DOHH2 (cell line): ENCODE measurements at regions not wholly inside any gene's neighbourhood (a gene's known extent, or its start where the extent isn't known, plus 50 kb on each side); places are given as distances from the start of the nearest gene placed in this dataset.

Experiments used
- H3F3A ChIP-seq: fragments of 200-600 bp; sonication (generic), shearing (Covaris generic); 2 replicates; pipeline ENCODE4 v1.6.0; 2016; ENCODE audit warnings: antibody characterized with exemption, mild to moderate bottlenecking; ENCODE audit not compliant: control insufficient read depth, insufficient read depth
- H3K27ac ChIP-seq: fragments of 200-600 bp; sonication (generic); 2 replicates; pipeline ENCODE4 v1.5.1; 2014; ENCODE audit warnings: low read depth, mild to moderate bottlenecking, low read length, moderate library complexity
- H3K27me3 ChIP-seq: fragments of 200-600 bp; sonication (generic); 2 replicates; pipeline ENCODE4 v1.6.1; 2014; ENCODE audit warnings: mild to moderate bottlenecking, low read length, mixed read lengths; ENCODE audit not compliant: control insufficient read depth
- H3K36me3 ChIP-seq: fragments of 200-600 bp; sonication (generic); 2 replicates; pipeline ENCODE4 v1.6.1; 2014; ENCODE audit warnings: mild to moderate bottlenecking, low read length, moderate library complexity, mixed read lengths; ENCODE audit not compliant: control insufficient read depth
- H3K4me1 ChIP-seq: fragments of 200-600 bp; sonication (generic); 2 replicates; pipeline ENCODE4 v1.6.1; 2014; ENCODE audit warnings: mild to moderate bottlenecking, low read length, mixed read lengths; ENCODE audit not compliant: control insufficient read depth
- H3K4me2 ChIP-seq: fragments of 200-600 bp; sonication (generic); 2 replicates; pipeline ENCODE4 v1.6.0; 2014; ENCODE audit warnings: mild to moderate bottlenecking, low read length, moderate library complexity
- H3K4me3 ChIP-seq: fragments of 200-600 bp; sonication (generic); 2 replicates; pipeline ENCODE4 v1.5.1; 2014; ENCODE audit warnings: mild to moderate bottlenecking, low read length, mixed read lengths
- H3K79me2 ChIP-seq: fragments of 200-600 bp; sonication (generic); 2 replicates; pipeline ENCODE4 v1.6.1; 2014; ENCODE audit warnings: mild to moderate bottlenecking, low read length, mixed read lengths; ENCODE audit not compliant: control insufficient read depth
- H3K9me2 ChIP-seq: fragments of 200-600 bp; sonication (generic); replicated peaks from 2 replicates; pipeline ENCODE4 v1.6.1; 2014; ENCODE audit warnings: mild to moderate bottlenecking, low read length, mixed read lengths; ENCODE audit not compliant: control insufficient read depth
- H3K9me3 ChIP-seq: fragments of 200-600 bp; sonication (generic); 2 replicates; pipeline ENCODE4 v1.6.1; 2014; ENCODE audit warnings: antibody characterized with exemption, low read length, mixed read lengths; ENCODE audit not compliant: control insufficient read depth, insufficient read depth
- H4K20me1 ChIP-seq: fragments of 200-600 bp; sonication (generic); 2 replicates; pipeline ENCODE4 v1.6.0; 2014; ENCODE audit warnings: low read depth, mild to moderate bottlenecking, antibody characterized with exemption, low read length, moderate library complexity; ENCODE audit not compliant: control insufficient read depth, insufficient read depth
- CTCF ChIP-seq: fragments of 200-600 bp; sonication (generic); IDR thresholded peaks from one replicate; pipeline ENCODE4 v1.5.1; 2014; ENCODE audit warnings: antibody characterized with exemption, mild to moderate bottlenecking, low read depth, low read length; ENCODE audit not compliant: poor library complexity, severe bottlenecking
- EZH2phosphoT487 ChIP-seq: fragments of 200-600 bp; sonication (generic); IDR thresholded peaks from 2 replicates; pipeline ENCODE4 v1.6.1; 2017; ENCODE audit warnings: borderline replicate concordance, mild to moderate bottlenecking, antibody characterized with exemption, low read length, moderate library complexity, mixed read lengths

GRCh38 chr1:70778934-70779333 lies 268.7 kb downstream of the PTGER3 start:
- H3K79me2 ChIP-seq = no peaks in the 10 kb centered on the region
- H3F3A ChIP-seq = no peaks in the 10 kb centered on the region
- TF ChIP-seq CTCF (no peak), EZH2phosphoT487 (no peak)
- no peaks in the 10 kb centered on the region for H3K4me1 ChIP-seq
- H3K4me3 ChIP-seq = no peak overlapping the region
- H3K27me3 ChIP-seq = no peaks in the 10 kb centered on the region
- no peak overlapping the region for H3K4me2 ChIP-seq
- no peaks in the 10 kb centered on the region for H4K20me1 ChIP-seq
- H3K9me3 ChIP-seq = no peaks in the 10 kb centered on the region
- no peaks in the 10 kb centered on the region for H3K9me2 ChIP-seq
- no peaks in the 10 kb centered on the region for H3K36me3 ChIP-seq
- no peak overlapping the region for H3K27ac ChIP-seq

GRCh38 chr1:70779571-70779970 lies 268.0 kb downstream of the PTGER3 start:
- Histone ChIP-seq H3K9me2 (no peaks in the 10 kb centered on the region), H3K4me3 (no peak overlapping the region), H3K4me1 (no peaks in the 10 kb centered on the region), H3F3A (no peaks in the 10 kb centered on the region), H4K20me1 (no peaks in the 10 kb centered on the region), H3K27me3 (no peaks in the 10 kb centered on the region), H3K36me3 (no peaks in the 10 kb centered on the region), H3K79me2 (no peaks in the 10 kb centered on the region), H3K4me2 (no peak overlapping the region), H3K27ac (no peak overlapping the region), H3K9me3 (no peaks in the 10 kb centered on the region)
- no peak for TF ChIP-seq CTCF
- no peak for TF ChIP-seq EZH2phosphoT487

GRCh38 chr1:70785287-70785686 lies 262.3 kb downstream of the PTGER3 start:
- no peaks in the 10 kb centered on the region for H4K20me1 ChIP-seq
- H3K4me2 ChIP-seq = no peak overlapping the region
- H3K4me3 ChIP-seq = no peak overlapping the region
- no peaks in the 10 kb centered on the region for H3K27me3 ChIP-seq
- H3K9me2 ChIP-seq = no peaks in the 10 kb centered on the region
- no peaks in the 10 kb centered on the region for H3K4me1 ChIP-seq
- no peaks in the 10 kb centered on the region for H3F3A ChIP-seq
- no peak overlapping the region for H3K27ac ChIP-seq
- no peaks in the 10 kb centered on the region for H3K79me2 ChIP-seq
- TF ChIP-seq EZH2phosphoT487 (no peak), CTCF (no peak)
- H3K36me3 ChIP-seq = no peaks in the 10 kb centered on the region
- no peaks in the 10 kb centered on the region for H3K9me3 ChIP-seq
